Left renal cortex interstitium (tissue), 4 donors: ENCODE measurements at regions not wholly inside any gene's neighbourhood (a gene's known extent, or its start where the extent isn't known, plus 50 kb on each side); places are given as distances from the start of the nearest gene placed in this dataset.
"Not testable (repeated sequence)": the region's sequence is repeated elsewhere in the genome, so short reads cannot be mapped to it uniquely, and the experiment has no call there.

Experiments
- DNase-seq, 4 donors: peaks; one replicate each; pipeline ENCODE4 v3.0.0-alpha.2; 2013; ENCODE audit warnings: low read depth in 4 of 4, low spot score in 2 of 4, missing footprints in 1 of 4

- peak in 1 of 4 donors; percentile 27 for DNase-seq
Observed at GRCh38 chr5:1598950-1599737, 75.4 kb upstream of the LPCAT1 start.

- DNase-seq = not testable (repeated sequence)
Observed at GRCh38 chr5:1597093-1597473, 73.3 kb upstream of the LPCAT1 start.

GRCh38 chr5:1596462-1597092 is 72.8 kb upstream of the LPCAT1 start:
- DNase-seq = not testable (repeated sequence)

- peak; percentile 47 to 79 (median 70) for DNase-seq
Observed at GRCh38 chr5:1594357-1595106, 70.8 kb upstream of the LPCAT1 start.

GRCh38 chr5:1593903-1594356 is 70.2 kb upstream of the LPCAT1 start:
- no peak for DNase-seq

- not testable (repeated sequence) for DNase-seq
Observed at GRCh38 chr5:1588071-1588694, 64.4 kb upstream of the LPCAT1 start.

GRCh38 chr5:1583081-1583875 is 59.5 kb upstream of the LPCAT1 start:
- DNase-seq = not testable (repeated sequence)

GRCh38 chr5:1579389-1579788 is 55.6 kb upstream of the LPCAT1 start:
- not testable (repeated sequence) for DNase-seq

- not testable (repeated sequence) for DNase-seq
Observed at GRCh38 chr5:1576851-1577250, 53.1 kb upstream of the LPCAT1 start.

- not testable (repeated sequence) for DNase-seq
Observed at GRCh38 chr5:1575991-1576714, 52.4 kb upstream of the LPCAT1 start.

- DNase-seq = not testable (repeated sequence)
Observed at GRCh38 chr5:1575491-1575890, 51.7 kb upstream of the LPCAT1 start.

- not testable (repeated sequence) for DNase-seq
Observed at GRCh38 chr5:1574023-1574318, 50.2 kb upstream of the LPCAT1 start.

- DNase-seq = not testable (repeated sequence)
Observed at GRCh38 chr5:1573217-1574022, 49.7 kb upstream of the LPCAT1 start.
